OCI-LY7 (cell line): ENCODE measurements at regions not wholly inside any gene's neighbourhood (a gene's known extent, or its start where the extent isn't known, plus 50 kb on each side); places are given as distances from the start of the nearest gene placed in this dataset.

Experiments
- BruUV-seq: library from RNA; stranded (reverse); fragments of 400-500 nt; replicated peaks from 2 replicates; lab custom pipeline; 2021; lab: Mats Ljungman, UMichigan
- CTCF ChIA-PET: fragments of 300-600 bp; sonication (Branson Sonifier 250); formaldehyde crosslinking; loops from one replicate; lab custom pipeline; 2022; ENCODE audit warnings: antibody characterized with exemption; ENCODE audit not compliant: unreplicated experiment; lab: Charles Lee
- POLR2A ChIA-PET: fragments of 300-600 bp; sonication (Branson Sonifier 250); formaldehyde crosslinking; loops from one replicate; lab custom pipeline; 2022; ENCODE audit warnings: antibody characterized with exemption; lab: Charles Lee
- DNase-seq: peaks from one replicate; pipeline ENCODE4 v3.0.0-alpha.2; 2015; ENCODE audit warnings: low spot score
- H2AFZ ChIP-seq: fragments of 200-600 bp; sonication (generic), shearing (Covaris generic); 2 replicates; pipeline ENCODE4 v1.6.1; 2014; ENCODE audit warnings: mild to moderate bottlenecking, antibody characterized with exemption, low read length, moderate library complexity
- H3K27ac ChIP-seq: fragments of 200-600 bp; sonication (generic); 2 replicates; pipeline ENCODE4 v1.5.1; 2014; ENCODE audit warnings: mixed run types, low read depth, mild to moderate bottlenecking, moderate library complexity, low read length, inconsistent platforms; ENCODE audit not compliant: poor library complexity, severe bottlenecking
- H3K36me3 ChIP-seq: fragments of 200-600 bp; sonication (generic); 2 replicates; pipeline ENCODE4 v1.6.1; 2014; ENCODE audit warnings: mild to moderate bottlenecking, antibody characterized with exemption, low read length, moderate library complexity, mixed read lengths; ENCODE audit not compliant: insufficient read depth
- H3K4me1 ChIP-seq: fragments of 200-600 bp; sonication (generic); 2 replicates; pipeline ENCODE4 v1.5.1; 2014; ENCODE audit warnings: mild to moderate bottlenecking, low read length; ENCODE audit not compliant: insufficient read depth, poor library complexity, severe bottlenecking
- H3K4me2 ChIP-seq: fragments of 200-600 bp; sonication (generic); 2 replicates; pipeline ENCODE4 v1.6.1; 2014; ENCODE audit warnings: mild to moderate bottlenecking, low read length
- H3K4me3 ChIP-seq: fragments of 200-600 bp; sonication (generic); 2 replicates; pipeline ENCODE4 v1.5.1; 2014; ENCODE audit warnings: mild to moderate bottlenecking, low read depth, low read length; ENCODE audit not compliant: poor library complexity, severe bottlenecking
- H3K79me2 ChIP-seq: fragments of 200-600 bp; sonication (generic); 2 replicates; pipeline ENCODE4 v1.6.1; 2016; ENCODE audit warnings: low read depth, mild to moderate bottlenecking, low read length, moderate library complexity, mixed read lengths; ENCODE audit not compliant: insufficient read depth
- H3K9me2 ChIP-seq: fragments of 200-600 bp; sonication (generic); 2 replicates; pipeline ENCODE4 v1.6.1; 2016; ENCODE audit warnings: mild to moderate bottlenecking, low read length, mixed read lengths; ENCODE audit not compliant: insufficient read depth
- H3K9me3 ChIP-seq: fragments of 200-600 bp; sonication (generic); 2 replicates; pipeline ENCODE4 v1.6.1; 2014; ENCODE audit warnings: mild to moderate bottlenecking, mixed run types, low read length, mixed read lengths
- H4K20me1 ChIP-seq: fragments of 200-600 bp; sonication (generic); 2 replicates; pipeline ENCODE4 v1.6.1; 2014; ENCODE audit warnings: mild to moderate bottlenecking, antibody characterized with exemption, low read length, moderate library complexity, mixed read lengths; ENCODE audit not compliant: insufficient read depth
- CTCF ChIP-seq: fragments of 200-600 bp; sonication (generic); conservative IDR thresholded peaks from 2 replicates; pipeline ENCODE4 v1.5.1; 2014; ENCODE audit warnings: mild to moderate bottlenecking, antibody characterized with exemption, low read length, moderate library complexity, mixed read lengths
- EZH2phosphoT487 ChIP-seq: fragments of 200-600 bp; sonication (generic); IDR thresholded peaks from 2 replicates; pipeline ENCODE4 v1.6.1; 2018; ENCODE audit warnings: low read depth, borderline replicate concordance, mild to moderate bottlenecking, mixed run types, antibody characterized with exemption, low read length, moderate library complexity, mixed read lengths
- intact Hi-C: fragments of 100-400 bp; cut with micrococcal nuclease; formaldehyde crosslinking; loops from one replicate; pipeline ENCODE4 v1.10.0; 2022; ENCODE audit not compliant: unreplicated experiment

GRCh38 chr1:8107897-8108296 is 81.8 kb upstream of the ERRFI1 start:
- no peak for DNase-seq
- Histone ChIP-seq H3K9me3 (no peaks in the 10 kb centered on the region), H3K9me2 (no peaks in the 10 kb centered on the region), H2AFZ (no peak overlapping the region), H3K36me3 (no peaks in the 10 kb centered on the region), H4K20me1 (no peaks in the 10 kb centered on the region), H3K27ac (no peak overlapping the region), H3K4me1 (no peaks in the 10 kb centered on the region), H3K79me2 (no peaks in the 10 kb centered on the region), H3K4me2 (no peak overlapping the region), H3K4me3 (no peak overlapping the region)
- TF ChIP-seq EZH2phosphoT487, result no peak
- TF ChIP-seq CTCF, result no peak
- intact Hi-C loops, result no loop called here
- POLR2A ChIA-PET, result no interaction called here
- BruUV-seq, result no TSS peak
- CTCF ChIA-PET, result no interaction called here

GRCh38 chr1:8104278-8105236 is 78.4 kb upstream of the ERRFI1 start:
- intact Hi-C loops, result no loop called here

More at GRCh38 chr1:8104278-8105236, 78.4 kb upstream of the ERRFI1 start:
- Histone ChIP-seq H3K4me3 (no peak overlapping the region), H3K4me1 (no peaks in the 10 kb centered on the region), H3K36me3 (no peaks in the 10 kb centered on the region), H4K20me1 (no peaks in the 10 kb centered on the region), H3K4me2 (no peak overlapping the region), H3K79me2 (no peaks in the 10 kb centered on the region), H3K27ac (no peak overlapping the region), H3K9me2 (no peaks in the 10 kb centered on the region), H3K9me3 (no peaks in the 10 kb centered on the region), H2AFZ (no peak overlapping the region)
- CTCF ChIA-PET, result no interaction called here
- POLR2A ChIA-PET, result no interaction called here
- no peak for DNase-seq
- no peak for TF ChIP-seq CTCF
- no peak for TF ChIP-seq EZH2phosphoT487
- BruUV-seq, result no TSS peak
